ENCODE measurements at regions not wholly inside any gene's neighbourhood (a gene's known extent, or its start where the extent isn't known, plus 50 kb on each side); places are given as distances from the start of the nearest gene placed in this dataset.

- H3K36me3 Mint-ChIP-seq = no peaks in the 10 kb centered on the region
- intact Hi-C loops (cut with micrococcal nuclease) = no loop called here
- no peak overlapping the region for H3K27ac Mint-ChIP-seq
- H3K9me3 Mint-ChIP-seq = peaks cover 2 to 3% of the 10 kb centered on the region in 2 donors
- TF ChIP-seq CTCF (IDR thresholded peaks at IDR 0.05) = no peak
- H3K4me1 Mint-ChIP-seq = no peaks in the 10 kb centered on the region
- no peak for DNase-seq
- H3K27me3 ChIP-seq (ENCODE audit: control insufficient read depth, insufficient read depth, low read length) = no peaks in the 10 kb centered on the region
- H3K4me3 Mint-ChIP-seq = no peak overlapping the region
- no peak overlapping the region for H3K4me3 ChIP-seq (ENCODE audit: low read length)
- peaks cover 0 to 2% of the 10 kb centered on the region in 2 donors for H3K27me3 Mint-ChIP-seq (ENCODE audit: low read depth in 2 of 2)
- H3K4me1 ChIP-seq (ENCODE audit: control insufficient read depth, insufficient read depth, low read length) = no peaks in the 10 kb centered on the region
- no peak overlapping the region for H3K27ac ChIP-seq (ENCODE audit: low read length)
- 77% methylated on average over 5 of the region's 6 CpGs for WGBS (ENCODE audit: insufficient coverage)
- H3K36me3 ChIP-seq (ENCODE audit: control insufficient read depth, insufficient read depth, low read length) = no peaks in the 10 kb centered on the region
- ATAC-seq = no peak
- no peaks in the 10 kb centered on the region for H3K9me3 ChIP-seq (ENCODE audit: control insufficient read depth, insufficient read depth, low read length)
These were observed 255.2 kb upstream of the TNC start for GRCh38 chr9:115373000-115373709.

DNA sequence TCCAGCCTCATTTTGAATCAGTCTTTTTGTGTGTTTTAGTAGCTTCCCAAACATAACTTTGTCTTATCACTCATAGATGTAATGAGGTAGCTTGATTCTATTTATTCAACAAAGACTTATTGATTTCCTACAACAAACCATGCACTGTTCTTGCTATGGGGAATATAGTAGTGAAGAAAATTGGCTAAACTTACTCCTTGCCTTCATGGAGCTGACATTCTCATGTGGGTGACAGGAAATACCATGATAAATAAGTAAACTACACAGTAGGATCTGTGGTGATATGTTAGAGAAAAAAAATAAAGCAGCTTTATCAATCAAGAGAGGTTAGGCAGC lies 255.7 kb upstream of the TNC start:
- Mint-ChIP-seq H3K27ac (no peak overlapping the region), H3K4me1 (no peaks in the 10 kb centered on the region), H3K9me3 (peaks cover 2 to 3% of the 10 kb centered on the region in 2 donors), H3K4me3 (no peak overlapping the region), H3K27me3 (ENCODE audit: low read depth in 2 of 2) (peaks cover 0 to 2% of the 10 kb centered on the region in 2 donors), H3K36me3 (no peaks in the 10 kb centered on the region)
- Histone ChIP-seq H3K27me3 (ENCODE audit: control insufficient read depth, insufficient read depth, low read length) (no peaks in the 10 kb centered on the region), H3K4me1 (ENCODE audit: control insufficient read depth, insufficient read depth, low read length) (no peaks in the 10 kb centered on the region), H3K4me3 (ENCODE audit: low read length) (no peak overlapping the region), H3K36me3 (ENCODE audit: control insufficient read depth, insufficient read depth, low read length) (no peaks in the 10 kb centered on the region), H3K27ac (ENCODE audit: low read length) (no peak overlapping the region), H3K9me3 (ENCODE audit: control insufficient read depth, insufficient read depth, low read length) (no peaks in the 10 kb centered on the region)
- DNase-seq = no peak
- no peak for ATAC-seq
- TF ChIP-seq CTCF (IDR thresholded peaks at IDR 0.05) = no peak
- intact Hi-C loops (cut with micrococcal nuclease) = no loop called here

- Mint-ChIP-seq H3K4me3 (no peak overlapping the region), H3K9me3 (peaks cover 2 to 3% of the 10 kb centered on the region in 2 donors), H3K27ac (no peak overlapping the region), H3K36me3 (no peaks in the 10 kb centered on the region), H3K4me1 (no peaks in the 10 kb centered on the region), H3K27me3 (ENCODE audit: low read depth in 2 of 2) (peaks cover 0 to 2% of the 10 kb centered on the region in 2 donors)
- H3K27ac ChIP-seq (ENCODE audit: low read length) = no peak overlapping the region
- WGBS (ENCODE audit: insufficient coverage) = 92% methylated on average over 2 of the region's 4 CpGs
- ATAC-seq (no peak), DNase-seq (no peak)
- H3K36me3 ChIP-seq (ENCODE audit: control insufficient read depth, insufficient read depth, low read length) = no peaks in the 10 kb centered on the region
- no peaks in the 10 kb centered on the region for H3K4me1 ChIP-seq (ENCODE audit: control insufficient read depth, insufficient read depth, low read length)
- no peaks in the 10 kb centered on the region for H3K27me3 ChIP-seq (ENCODE audit: control insufficient read depth, insufficient read depth, low read length)
- no peaks in the 10 kb centered on the region for H3K9me3 ChIP-seq (ENCODE audit: control insufficient read depth, insufficient read depth, low read length)
- H3K4me3 ChIP-seq (ENCODE audit: low read length) = no peak overlapping the region
- intact Hi-C loops (cut with micrococcal nuclease) = no loop called here
- no peak for TF ChIP-seq CTCF (IDR thresholded peaks at IDR 0.05)
These were observed 256.8 kb upstream of the TNC start for GRCh38 chr9:115374724-115375268.

- WGBS (ENCODE audit: insufficient coverage) = 90% methylated on average over 3 of the region's 3 CpGs
- no peak overlapping the region for H3K4me3 Mint-ChIP-seq
- Histone ChIP-seq H3K9me3 (ENCODE audit: control insufficient read depth, insufficient read depth, low read length) (peaks cover 6% of the 10 kb centered on the region), H3K27ac (ENCODE audit: low read length) (no peak overlapping the region), H3K4me1 (ENCODE audit: control insufficient read depth, insufficient read depth, low read length) (no peaks in the 10 kb centered on the region), H3K36me3 (ENCODE audit: control insufficient read depth, insufficient read depth, low read length) (no peaks in the 10 kb centered on the region), H3K27me3 (ENCODE audit: control insufficient read depth, insufficient read depth, low read length) (no peaks in the 10 kb centered on the region), H3K4me3 (ENCODE audit: low read length) (no peak overlapping the region)
- TF ChIP-seq CTCF (IDR thresholded peaks at IDR 0.05) = no peak
- intact Hi-C loops (cut with micrococcal nuclease) = no loop called here
- no peak for ATAC-seq
- no peaks in the 10 kb centered on the region for H3K4me1 Mint-ChIP-seq
- no peak overlapping the region for H3K27ac Mint-ChIP-seq
- peaks cover 4 to 8% of the 10 kb centered on the region in 2 donors for H3K9me3 Mint-ChIP-seq
- peaks cover 0 to 2% of the 10 kb centered on the region in 2 donors for H3K27me3 Mint-ChIP-seq (ENCODE audit: low read depth in 2 of 2)
- H3K36me3 Mint-ChIP-seq = no peaks in the 10 kb centered on the region
- no peak for DNase-seq
These were observed 260.3 kb upstream of the TNC start for GRCh38 chr9:115378241-115378640.

Data from natural killer cell (primary cell).